GM23338 (cell line): ENCODE measurements at regions not wholly inside any gene's neighbourhood (a gene's known extent, or its start where the extent isn't known, plus 50 kb on each side); places are given as distances from the start of the nearest gene placed in this dataset.

Source experiments
- ATAC-seq: fragments of 200-7000 bp; cut with Tn5 transposase; 3 replicates; pipeline ENCODE4 v1.9.1; 2020
- DNase-seq: peaks from one replicate; pipeline ENCODE4 v3.0.0-alpha.2; 2015; ENCODE audit warnings: low spot score
- H2AFZ ChIP-seq: fragments of 200-600 bp; sonication (generic); 2 replicates; pipeline ENCODE4 v1.8.0; 2016; ENCODE audit warnings: antibody characterized with exemption, mild to moderate bottlenecking, moderate library complexity
- H3F3A ChIP-seq: fragments of 200-600 bp; sonication (generic); replicated peaks from 2 replicates; pipeline ENCODE4 v1.8.0; 2017; ENCODE audit warnings: antibody characterized with exemption, mixed run types, low read depth
- H3K27ac ChIP-seq: fragments of 200-600 bp; sonication (generic); 2 replicates; pipeline ENCODE4 v1.6.1; 2016; ENCODE audit warnings: low read depth
- H3K27me3 ChIP-seq: fragments of 200-600 bp; sonication (generic); 2 replicates; pipeline ENCODE4 v1.8.0; 2016; ENCODE audit warnings: mild to moderate bottlenecking, mixed run types, moderate library complexity; ENCODE audit not compliant: insufficient read depth
- H3K36me3 ChIP-seq: fragments of 200-600 bp; sonication (generic); 2 replicates; pipeline ENCODE4 v1.8.0; 2016; ENCODE audit warnings: mild to moderate bottlenecking; ENCODE audit not compliant: insufficient read depth
- H3K4me1 ChIP-seq: fragments of 200-600 bp; sonication (generic); 2 replicates; pipeline ENCODE4 v1.8.0; 2016; ENCODE audit warnings: mild to moderate bottlenecking, moderate library complexity; ENCODE audit not compliant: insufficient read depth
- H3K4me2 ChIP-seq: fragments of 200-600 bp; sonication (generic); 2 replicates; pipeline ENCODE4 v1.7.1; 2017; ENCODE audit warnings: mixed run types
- H3K4me3 ChIP-seq: fragments of 200-600 bp; sonication (generic); 2 replicates; pipeline ENCODE4 v1.6.1; 2016; ENCODE audit warnings: mixed run types
- H3K79me2 ChIP-seq: fragments of 200-600 bp; sonication (generic); replicated peaks from 2 replicates; pipeline ENCODE4 v1.8.0; 2017; ENCODE audit warnings: mild to moderate bottlenecking; ENCODE audit not compliant: insufficient read depth
- H3K9me2 ChIP-seq: fragments of 200-600 bp; sonication (generic); 2 replicates; pipeline ENCODE4 v1.8.0; 2017; ENCODE audit not compliant: insufficient read depth
- H4K20me1 ChIP-seq: fragments of 200-600 bp; sonication (generic); replicated peaks from 2 replicates; pipeline ENCODE4 v1.8.0; 2017; ENCODE audit warnings: mild to moderate bottlenecking; ENCODE audit not compliant: insufficient read depth
- H3K27ac Mint-ChIP-seq: 2 replicates; pipeline ENCODE4 v1.8.0; 2020; ENCODE audit warnings: inconsistent platforms, mild to moderate bottlenecking, moderate library complexity, mixed read lengths
- H3K27me3 Mint-ChIP-seq: 3 replicates; pipeline ENCODE4 v1.8.0; 2022; ENCODE audit warnings: low read depth, mild to moderate bottlenecking, moderate library complexity, mixed read lengths, inconsistent platforms; ENCODE audit not compliant: insufficient read depth, poor library complexity
- H3K36me3 Mint-ChIP-seq: 3 replicates; pipeline ENCODE4 v1.8.0; 2021; ENCODE audit warnings: low read depth, mild to moderate bottlenecking, inconsistent platforms, moderate library complexity, mixed read lengths
- H3K4me1 Mint-ChIP-seq: 3 replicates; pipeline ENCODE4 v1.8.0; 2020; ENCODE audit warnings: mild to moderate bottlenecking, inconsistent platforms, mixed read lengths
- H3K4me3 Mint-ChIP-seq: 3 replicates; pipeline ENCODE4 v1.8.0; 2021; ENCODE audit warnings: moderate library complexity, mild to moderate bottlenecking, inconsistent platforms, mixed read lengths
- H3K9me3 Mint-ChIP-seq: 3 replicates; pipeline ENCODE4 v1.8.0; 2020; ENCODE audit warnings: moderate library complexity, mild to moderate bottlenecking, inconsistent platforms, mixed read lengths
- CREB1 ChIP-seq: fragments of 250-450 bp; sonication (Bioruptor Pico); IDR thresholded peaks from 2 replicates; pipeline ENCODE4 v1.5.0; 2020; ENCODE audit warnings: low read depth, mild to moderate bottlenecking, moderate library complexity
- CTCF ChIP-seq, 2 experiments: fragments of 200-600 bp in 1 of 2; sonication (generic) in 1 of 2; conservative IDR thresholded peaks; 2 replicates each; pipeline versions ENCODE4 v1.5.1 to v1.6.1; 2016 to 2017; ENCODE audit warnings: antibody characterized with exemption in 2 of 2, low read depth in 2 of 2, mild to moderate bottlenecking in 2 of 2, moderate library complexity in 1 of 2
- ETS1 ChIP-seq: IDR thresholded peaks from 2 replicates; pipeline ENCODE4 v1.6.1; 2016; ENCODE audit warnings: antibody characterized with exemption
- EZH2 ChIP-seq: fragments of 200-600 bp; sonication (generic); IDR thresholded peaks from one replicate; pipeline ENCODE4 v1.8.0; 2017; ENCODE audit warnings: antibody characterized with exemption, mild to moderate bottlenecking, low read depth; ENCODE audit not compliant: unreplicated experiment
- EZH2phosphoT487 ChIP-seq: fragments of 200-600 bp; sonication (generic); IDR thresholded peaks from one replicate; pipeline ENCODE4 v1.8.1; 2018; ENCODE audit warnings: antibody characterized with exemption; ENCODE audit not compliant: unreplicated experiment
- JUNB ChIP-seq: IDR thresholded peaks from one replicate; pipeline ENCODE4 v1.6.1; 2016; ENCODE audit warnings: antibody characterized with exemption; ENCODE audit not compliant: unreplicated experiment
- NANOG ChIP-seq: IDR thresholded peaks from 2 replicates; pipeline ENCODE4 v1.6.1; 2016; ENCODE audit warnings: antibody characterized with exemption, borderline replicate concordance
- POLR2AphosphoS5 ChIP-seq: IDR thresholded peaks from 2 replicates; pipeline ENCODE4 v1.6.1; 2016; ENCODE audit warnings: antibody characterized with exemption, low read depth
- REST ChIP-seq: IDR thresholded peaks from one replicate; pipeline ENCODE4 v1.6.1; 2018; ENCODE audit warnings: antibody characterized with exemption; ENCODE audit not compliant: unreplicated experiment
- STAT1 ChIP-seq: IDR thresholded peaks from one replicate; pipeline ENCODE4 v1.6.1; 2016; ENCODE audit warnings: antibody characterized with exemption; ENCODE audit not compliant: unreplicated experiment
- ZNF114 ChIP-seq: fragments of 250-450 bp; sonication (Bioruptor Pico); IDR thresholded peaks from 2 replicates; pipeline ENCODE4 v1.5.0; 2020; ENCODE audit warnings: mild to moderate bottlenecking, moderate library complexity
- ZNF331 ChIP-seq: fragments of 250-450 bp; sonication (Bioruptor Pico); IDR thresholded peaks from 2 replicates; pipeline ENCODE4 v1.5.0; 2020; ENCODE audit warnings: low read depth, mild to moderate bottlenecking, moderate library complexity
- ZNF462 ChIP-seq: fragments of 250-450 bp; sonication (Bioruptor Pico); IDR thresholded peaks from 2 replicates; pipeline ENCODE4 v1.5.0; 2020; ENCODE audit warnings: mild to moderate bottlenecking, moderate library complexity

- no peak overlapping the region for H3K4me3 Mint-ChIP-seq
- TF ChIP-seq JUNB (no peak), NANOG (no peak), ZNF462 (CRISPR knock-in tag) (no peak), REST (no peak), CTCF (conservative IDR thresholded peaks at IDR 0.05; ENCODE audit: low read depth in 2 of 2) (no peak), POLR2AphosphoS5 (no peak), ZNF331 (CRISPR knock-in tag) (no peak), STAT1 (no peak), ZNF114 (CRISPR knock-in tag) (no peak), EZH2phosphoT487 (no peak), ETS1 (no peak), EZH2 (no peak), CREB1 (CRISPR knock-in tag) (no peak)
- Histone ChIP-seq H3K27me3 (no peaks in the 10 kb centered on the region), H3K4me1 (no peaks in the 10 kb centered on the region; the same call in 1 of the 2 replicates), H3K36me3 (no peaks in the 10 kb centered on the region), H3K79me2 (no peaks in the 10 kb centered on the region), H4K20me1 (no peaks in the 10 kb centered on the region), H3K4me3 (no peak overlapping the region), H3K27ac (no peak overlapping the region), H3K4me2 (no peak overlapping the region), H3F3A (no peaks in the 10 kb centered on the region), H3K9me2 (peaks cover 10% of the 10 kb centered on the region; the same call in 1 of the 2 replicates), H2AFZ (no peak overlapping the region)
- ATAC-seq (no peak), DNase-seq (no peak)
- no peaks in the 10 kb centered on the region for H3K27me3 Mint-ChIP-seq
- H3K27ac Mint-ChIP-seq = no peak overlapping the region
- H3K9me3 Mint-ChIP-seq = no peaks in the 10 kb centered on the region
- H3K4me1 Mint-ChIP-seq = peaks cover 2% of the 10 kb centered on the region; the same call in 1 of the 3 replicates
- no peaks in the 10 kb centered on the region for H3K36me3 Mint-ChIP-seq
Observed at GRCh38 chr9:22382331-22382730, 64.3 kb upstream of the DMRTA1 start.
